ENCODE measurements at regions not wholly inside any gene's neighbourhood (a gene's known extent, or its start where the extent isn't known, plus 50 kb on each side); places are given as distances from the start of the nearest gene placed in this dataset.

- H3K79me2 ChIP-seq (ENCODE audit: insufficient read depth, low read length) = no peaks in the 10 kb centered on the region
- H3K9ac ChIP-seq (ENCODE audit: low read depth, low read length) = no peak overlapping the region
- H3K4me2 ChIP-seq (ENCODE audit: insufficient read depth, low read length) = no peak overlapping the region
- ATAC-seq (ENCODE audit: insufficient read depth, low read depth) (no peak), DNase-seq (no peak)
- TF ChIP-seq EZH2 (IDR thresholded peaks at IDR 0.05; ENCODE audit: borderline replicate concordance, low read depth, low read length, severe bottlenecking) (no peak), CTCF (IDR thresholded peaks at IDR 0.05; ENCODE audit: borderline replicate concordance, extremely low read depth, low read length, poor library complexity, severe bottlenecking) (no peak)
- no peak overlapping the region for H3K27ac ChIP-seq (ENCODE audit: low read length)
- H3K9me3 ChIP-seq (ENCODE audit: insufficient read depth, low read length, severe bottlenecking) = no peaks in the 10 kb centered on the region
- no peak overlapping the region for H3K4me3 ChIP-seq (ENCODE audit: low read depth in 1 of 2, low read length in 2 of 2)
- H2AFZ ChIP-seq (ENCODE audit: low read depth, low read length) = no peak overlapping the region
- no peaks in the 10 kb centered on the region for H3K27me3 ChIP-seq (ENCODE audit: insufficient read depth, low read length, poor library complexity)
- no peaks in the 10 kb centered on the region for H4K20me1 ChIP-seq (ENCODE audit: insufficient read depth, low read length)
- H3K36me3 ChIP-seq (ENCODE audit: insufficient read depth, low read length) = no peaks in the 10 kb centered on the region
- no peaks in the 10 kb centered on the region for H3K4me1 ChIP-seq (ENCODE audit: insufficient read depth, low read length)
Observed at GRCh38 chr1:187471555-187471954, 642.8 kb downstream of the PLA2G4A start.

DNA sequence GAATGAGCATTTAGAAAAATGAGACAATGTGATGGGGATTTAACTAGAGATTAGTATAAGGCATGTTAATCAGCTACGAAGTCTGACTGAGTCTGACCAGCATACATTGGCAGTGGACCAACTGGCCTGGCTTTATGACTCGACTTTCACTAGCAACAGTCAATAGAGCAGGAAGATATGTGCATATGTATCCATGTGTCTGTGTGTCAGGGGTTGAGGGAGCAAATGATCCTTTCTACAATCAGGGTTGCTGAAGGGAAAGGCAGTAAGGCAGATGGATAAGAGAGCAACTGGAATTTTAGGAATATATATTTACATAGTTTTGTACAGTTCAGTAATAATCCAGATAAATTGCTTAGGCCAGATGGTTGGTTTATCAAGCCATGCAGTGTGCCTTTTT lies 645.6 kb downstream of the PLA2G4A start:
- Histone ChIP-seq H3K9ac (ENCODE audit: low read depth, low read length) (no peak overlapping the region), H2AFZ (ENCODE audit: low read depth, low read length) (no peak overlapping the region)
- no peak for ATAC-seq (ENCODE audit: insufficient read depth, low read depth)

GRCh38 chr1:187476671-187477070 lies 647.9 kb downstream of the PLA2G4A start:
- H3K27ac ChIP-seq (ENCODE audit: low read length) = no peak overlapping the region
- H2AFZ ChIP-seq (ENCODE audit: low read depth, low read length) = no peak overlapping the region
- H4K20me1 ChIP-seq (ENCODE audit: insufficient read depth, low read length) = no peaks in the 10 kb centered on the region
- ATAC-seq (ENCODE audit: insufficient read depth, low read depth) (no peak), DNase-seq (no peak)
- H3K9me3 ChIP-seq (ENCODE audit: insufficient read depth, low read length, severe bottlenecking) = no peaks in the 10 kb centered on the region
- no peak for TF ChIP-seq CTCF (IDR thresholded peaks at IDR 0.05; ENCODE audit: borderline replicate concordance, extremely low read depth, low read length, poor library complexity, severe bottlenecking)
- TF ChIP-seq EZH2 (IDR thresholded peaks at IDR 0.05; ENCODE audit: borderline replicate concordance, low read depth, low read length, severe bottlenecking) = no peak
- H3K4me1 ChIP-seq (ENCODE audit: insufficient read depth, low read length) = no peaks in the 10 kb centered on the region
- H3K79me2 ChIP-seq (ENCODE audit: insufficient read depth, low read length) = no peaks in the 10 kb centered on the region
- H3K9ac ChIP-seq (ENCODE audit: low read depth, low read length) = no peak overlapping the region
- no peak overlapping the region for H3K4me2 ChIP-seq (ENCODE audit: insufficient read depth, low read length)
- H3K36me3 ChIP-seq (ENCODE audit: insufficient read depth, low read length) = no peaks in the 10 kb centered on the region
- no peaks in the 10 kb centered on the region for H3K27me3 ChIP-seq (ENCODE audit: insufficient read depth, low read length, poor library complexity)
- no peak overlapping the region for H3K4me3 ChIP-seq (ENCODE audit: low read depth in 1 of 2, low read length in 2 of 2)

More for the DNA sequence above, 645.6 kb downstream of the PLA2G4A start:
- Histone ChIP-seq H3K4me2 (ENCODE audit: insufficient read depth, low read length) (no peak overlapping the region), H3K36me3 (ENCODE audit: insufficient read depth, low read length) (no peaks in the 10 kb centered on the region), H4K20me1 (ENCODE audit: insufficient read depth, low read length) (no peaks in the 10 kb centered on the region), H3K4me1 (ENCODE audit: insufficient read depth, low read length) (no peaks in the 10 kb centered on the region), H3K27ac (ENCODE audit: low read length) (no peak overlapping the region), H3K79me2 (ENCODE audit: insufficient read depth, low read length) (no peaks in the 10 kb centered on the region), H3K9me3 (ENCODE audit: insufficient read depth, low read length, severe bottlenecking) (no peaks in the 10 kb centered on the region), H3K27me3 (ENCODE audit: insufficient read depth, low read length, poor library complexity) (no peaks in the 10 kb centered on the region), H3K4me3 (ENCODE audit: low read depth in 1 of 2, low read length in 2 of 2) (no peak overlapping the region)
- TF ChIP-seq CTCF (IDR thresholded peaks at IDR 0.05; ENCODE audit: borderline replicate concordance, extremely low read depth, low read length, poor library complexity, severe bottlenecking) (no peak), EZH2 (IDR thresholded peaks at IDR 0.05; ENCODE audit: borderline replicate concordance, low read depth, low read length, severe bottlenecking) (no peak)
- DNase-seq = no peak

DNA sequence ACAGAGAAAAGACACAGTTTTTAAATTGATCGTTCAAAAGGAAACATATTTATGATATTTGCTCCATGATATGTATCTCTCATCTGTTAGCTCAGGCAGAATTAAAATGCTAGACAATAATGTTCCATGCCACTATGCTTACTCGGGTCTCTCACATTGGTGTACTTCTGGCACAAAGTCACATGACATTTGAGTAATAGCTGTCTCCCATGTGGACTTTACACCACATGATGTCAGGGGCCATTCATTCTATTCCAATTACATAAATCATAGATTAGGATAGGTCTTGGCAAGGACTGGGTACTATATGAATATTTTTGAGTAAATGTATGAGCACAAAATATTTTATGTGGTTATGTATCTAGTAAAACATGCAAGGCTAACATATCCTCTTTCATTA lies 648.4 kb downstream of the PLA2G4A start:
- Histone ChIP-seq H3K4me2 (ENCODE audit: insufficient read depth, low read length) (no peak overlapping the region), H2AFZ (ENCODE audit: low read depth, low read length) (no peak overlapping the region), H3K4me1 (ENCODE audit: insufficient read depth, low read length) (no peaks in the 10 kb centered on the region), H4K20me1 (ENCODE audit: insufficient read depth, low read length) (no peaks in the 10 kb centered on the region), H3K9me3 (ENCODE audit: insufficient read depth, low read length, severe bottlenecking) (no peaks in the 10 kb centered on the region), H3K4me3 (ENCODE audit: low read depth in 1 of 2, low read length in 2 of 2) (no peak overlapping the region), H3K79me2 (ENCODE audit: insufficient read depth, low read length) (no peaks in the 10 kb centered on the region), H3K27ac (ENCODE audit: low read length) (no peak overlapping the region), H3K36me3 (ENCODE audit: insufficient read depth, low read length) (no peaks in the 10 kb centered on the region), H3K9ac (ENCODE audit: low read depth, low read length) (no peak overlapping the region), H3K27me3 (ENCODE audit: insufficient read depth, low read length, poor library complexity) (no peaks in the 10 kb centered on the region)
- DNase-seq = no peak
- ATAC-seq (ENCODE audit: insufficient read depth, low read depth) = no peak
- TF ChIP-seq EZH2 (IDR thresholded peaks at IDR 0.05; ENCODE audit: borderline replicate concordance, low read depth, low read length, severe bottlenecking) = no peak
- TF ChIP-seq CTCF (IDR thresholded peaks at IDR 0.05; ENCODE audit: borderline replicate concordance, extremely low read depth, low read length, poor library complexity, severe bottlenecking) = no peak
